ENCODE measurements at regions not wholly inside any gene's neighbourhood (a gene's known extent, or its start where the extent isn't known, plus 50 kb on each side); places are given as distances from the start of the nearest gene placed in this dataset.
A peak's percentile ranks its signal among the peaks of the same experiment; 100 is the strongest.

- no peak for DNase-seq
Measured at GRCh38 chr11:23494981-23495380, 634.7 kb upstream of the CCDC179 start.

DNA sequence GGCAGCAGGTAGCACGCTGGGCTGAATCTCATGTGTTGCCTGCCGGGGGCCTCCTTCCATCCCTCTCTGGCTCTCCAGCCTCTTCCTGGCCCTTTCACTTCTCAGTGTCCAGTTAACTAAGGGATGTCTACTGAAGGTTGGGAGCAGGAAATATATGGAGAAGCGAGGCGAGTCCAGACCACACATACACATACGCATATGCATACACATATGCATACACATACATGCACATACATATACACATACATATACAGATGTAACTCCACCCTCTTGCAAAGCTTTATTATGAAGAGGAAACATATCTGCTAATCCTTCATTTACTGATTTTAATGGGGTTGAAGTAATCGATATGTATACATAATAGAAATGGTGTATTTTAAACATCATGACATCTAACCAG, 636.1 kb upstream of the CCDC179 start:
- DNase-seq, result no peak

DNA sequence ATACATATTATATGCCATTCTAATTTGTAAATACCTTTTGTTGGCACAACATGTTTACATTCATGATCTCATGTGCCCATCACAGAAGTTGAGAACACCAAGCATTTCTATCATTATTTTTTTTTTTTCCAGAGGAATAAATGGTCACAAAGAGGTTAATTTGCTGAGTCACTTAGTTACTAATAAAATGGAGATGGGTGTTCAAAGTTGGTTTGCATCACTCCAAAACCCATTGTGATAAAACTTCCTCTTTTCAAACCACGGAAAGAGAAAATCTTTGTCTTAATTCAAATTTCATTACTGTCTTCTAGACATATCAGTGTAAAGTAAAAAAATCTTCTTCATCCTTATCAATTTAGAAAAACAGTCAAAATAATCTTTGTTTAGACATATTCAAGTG, 636.8 kb upstream of the CCDC179 start:
- DNase-seq, result no peak

DNA sequence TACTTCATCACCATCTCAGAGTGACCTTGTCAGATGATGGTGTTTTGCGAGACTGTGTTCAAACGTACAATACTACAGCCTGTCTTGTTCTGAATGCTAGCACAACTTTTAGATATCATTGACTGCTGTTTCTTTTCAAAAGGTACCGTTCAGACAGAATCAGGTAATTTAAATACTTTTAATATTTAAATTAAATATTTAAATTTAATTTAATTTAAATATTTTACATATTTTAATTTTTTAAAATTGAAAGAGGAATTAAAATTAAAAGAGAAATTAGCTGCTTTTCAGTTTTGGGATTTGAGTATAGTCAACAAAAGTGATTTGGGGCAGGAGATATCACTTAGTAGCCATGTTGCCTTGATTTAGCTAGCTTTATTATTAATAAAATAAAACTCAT, 642.1 kb upstream of the CCDC179 start:
- DNase-seq, result no peak

DNA sequence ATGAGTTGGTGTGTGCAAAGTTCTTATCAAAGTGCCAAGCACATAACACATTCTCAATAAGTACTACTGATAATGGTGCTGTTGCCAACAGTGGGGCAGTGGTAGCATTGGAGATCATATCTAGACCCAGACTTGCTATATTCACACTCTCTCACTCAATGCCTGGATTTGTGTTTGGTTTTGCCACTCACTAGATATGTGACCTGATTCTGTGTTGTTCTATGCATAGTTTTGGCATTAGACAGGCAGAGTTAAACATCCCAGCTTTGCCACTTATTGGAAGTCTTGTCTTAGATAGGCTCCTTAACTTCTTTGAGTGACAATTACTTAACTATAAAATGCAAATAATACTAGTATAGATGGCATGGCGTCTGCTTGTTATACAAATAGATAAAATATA, 642.6 kb upstream of the CCDC179 start:
- DNase-seq, result no peak

GRCh38 chr11:23509023-23509422, 648.7 kb upstream of the CCDC179 start:
- no peak for DNase-seq

GRCh38 chr11:23509821-23510220, 649.5 kb upstream of the CCDC179 start:
- no peak for DNase-seq

- no peak for DNase-seq
Measured at GRCh38 chr11:23519194-23519593, 658.9 kb upstream of the CCDC179 start.

DNA sequence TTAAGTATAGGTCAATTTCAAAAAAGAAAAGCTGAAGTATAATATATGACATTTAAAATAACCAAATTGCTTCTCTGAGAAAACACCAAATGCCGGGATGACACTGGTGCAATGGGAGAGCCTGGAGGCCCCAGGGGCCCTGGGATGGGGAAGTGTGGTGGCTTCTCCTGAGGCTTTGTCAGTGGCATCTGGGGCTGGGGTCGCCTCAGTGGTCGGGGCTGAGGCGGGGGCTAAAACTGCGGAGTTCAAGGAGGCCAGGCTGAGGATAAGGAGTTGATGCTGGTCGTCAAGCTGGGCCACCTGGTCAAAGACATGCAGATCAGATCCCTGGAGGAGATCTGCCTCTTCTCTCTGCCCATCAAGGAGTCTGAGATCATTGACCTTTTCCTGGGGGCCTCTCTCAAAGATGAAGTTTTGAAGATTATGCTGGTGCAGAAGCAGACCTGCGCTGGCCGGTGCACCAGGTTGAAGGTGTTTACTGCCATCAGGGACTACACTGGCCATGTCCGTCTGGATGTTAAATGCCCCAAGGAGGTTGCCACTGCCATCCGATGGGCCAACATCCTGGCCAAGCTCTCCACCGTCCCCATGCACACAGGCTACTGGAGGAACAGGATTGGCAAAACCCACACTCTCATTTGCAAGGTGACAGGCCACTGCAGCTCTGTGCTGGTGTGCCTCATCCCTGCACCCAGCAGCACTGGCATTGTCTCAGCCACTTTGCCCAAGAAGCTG, 660.1 kb upstream of the CCDC179 start:
- DNase-seq, result no peak

GRCh38 chr11:23536907-23537306, 676.6 kb upstream of the CCDC179 start:
- no peak for DNase-seq

DNA sequence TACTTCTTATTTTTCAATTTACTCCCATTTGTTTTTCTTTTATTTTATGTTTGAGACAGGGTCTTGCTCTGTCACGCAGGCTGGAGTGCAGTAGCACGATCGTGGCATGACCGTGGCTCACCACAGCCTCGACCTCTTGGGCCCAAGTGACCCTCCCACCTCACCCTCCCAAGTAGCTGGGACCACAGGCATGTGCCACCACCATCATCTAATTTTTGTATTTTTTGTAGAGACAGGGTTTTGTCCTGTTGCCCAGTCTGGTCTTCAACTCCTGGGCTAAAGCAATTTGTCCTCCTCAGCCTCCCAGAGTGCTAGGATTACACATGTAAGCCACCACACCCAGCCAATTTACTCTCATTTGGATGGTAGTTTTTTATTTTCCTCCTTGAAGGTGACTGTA, 679.3 kb upstream of the CCDC179 start:
- DNase-seq, result no peak

DNA sequence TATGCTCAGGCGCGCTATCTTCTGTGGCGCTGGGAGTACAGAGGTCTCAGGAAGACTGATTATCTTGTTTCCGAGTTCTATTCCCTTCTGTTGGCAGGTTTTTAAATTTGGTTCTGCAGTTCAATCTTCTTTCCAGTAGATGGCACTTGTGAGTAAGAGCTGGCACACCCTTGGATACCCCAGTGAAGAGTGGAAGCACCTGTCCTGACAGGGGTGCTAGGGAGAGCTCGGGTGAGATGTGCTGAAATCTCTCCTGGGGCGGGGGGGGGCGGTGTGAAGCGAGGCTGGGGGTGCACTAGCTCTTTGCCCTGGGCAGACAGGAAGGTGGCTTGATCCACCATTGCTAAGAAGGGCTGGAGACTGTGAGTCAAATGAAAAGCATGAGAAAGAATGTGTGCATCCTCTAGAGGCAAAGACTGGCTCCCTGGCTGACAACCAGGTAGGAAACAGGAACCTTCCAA, 679.9 kb upstream of the CCDC179 start:
- DNase-seq, result peak; percentile 1

- no peak for DNase-seq
Measured at GRCh38 chr11:23542189-23542588, 681.9 kb upstream of the CCDC179 start.

GRCh38 chr11:23542816-23543215, 682.5 kb upstream of the CCDC179 start:
- DNase-seq, result no peak

- DNase-seq, result no peak
Measured at GRCh38 chr11:23543651-23544222, 683.5 kb upstream of the CCDC179 start.

DNA sequence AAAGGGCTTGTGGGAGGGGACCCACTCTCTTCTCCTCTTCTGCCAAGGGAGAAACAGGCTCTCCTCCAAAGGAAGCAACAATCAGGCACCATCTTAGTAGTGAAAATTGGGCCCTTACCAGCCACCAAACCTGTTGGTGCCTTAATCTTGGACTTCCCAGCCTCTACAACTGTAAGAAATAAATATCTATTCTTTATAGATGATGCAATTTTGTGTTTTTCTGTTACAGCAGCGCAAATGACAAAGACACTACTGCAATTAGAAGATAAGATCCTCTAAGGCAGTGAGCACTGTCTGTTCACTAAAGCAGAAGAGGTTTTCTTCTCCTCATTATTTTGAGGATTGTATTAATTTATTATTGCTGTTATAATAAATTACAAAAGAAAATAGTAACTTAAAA, 691.4 kb upstream of the CCDC179 start:
- DNase-seq, result no peak

GRCh38 chr11:23554002-23554401, 693.7 kb upstream of the CCDC179 start:
- DNase-seq, result no peak

DNA sequence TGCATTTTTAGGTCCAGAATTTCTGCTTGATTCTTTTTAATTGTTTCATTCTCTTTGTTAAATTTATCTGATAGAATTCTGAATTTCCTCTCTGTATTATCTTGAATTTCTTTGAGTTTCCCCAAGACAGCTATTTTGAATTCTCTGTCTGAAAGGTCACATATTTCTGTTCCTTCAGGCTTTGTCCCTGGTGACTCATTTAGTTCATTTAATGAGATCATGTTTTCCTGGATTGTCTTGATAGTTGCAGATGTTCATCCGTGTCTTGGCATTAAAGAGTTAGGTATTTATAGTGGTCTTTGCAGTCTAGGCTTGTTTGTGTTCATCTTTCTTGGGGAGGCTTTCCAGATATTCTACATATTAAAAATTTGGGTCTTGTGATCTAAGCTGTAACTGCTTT, 694.8 kb upstream of the CCDC179 start:
- DNase-seq, result no peak

- DNase-seq, result no peak
Measured at GRCh38 chr11:23556163-23556750, 696.0 kb upstream of the CCDC179 start.

- DNase-seq, result no peak
Measured at GRCh38 chr11:23563591-23563990, 703.3 kb upstream of the CCDC179 start.

DNA sequence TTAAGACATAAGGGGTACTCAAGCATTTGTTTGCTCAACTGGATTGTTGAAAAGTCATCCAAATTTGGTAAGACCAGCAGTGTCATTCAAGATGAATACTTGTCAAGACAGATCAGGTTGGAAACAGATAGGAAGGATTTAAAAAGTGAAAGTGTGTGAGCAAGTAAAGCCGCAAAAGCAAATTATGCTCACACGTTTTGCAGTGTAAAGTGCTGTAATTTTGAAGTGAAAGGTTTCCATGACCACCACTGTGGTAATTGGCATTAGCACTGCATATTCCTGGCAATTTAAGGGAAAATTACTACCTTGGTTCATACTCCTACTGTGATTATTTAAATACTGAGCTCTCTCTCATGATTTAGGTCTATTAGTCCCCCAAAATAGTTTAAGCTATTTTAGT, 704.1 kb upstream of the CCDC179 start:
- DNase-seq, result no peak

DNA sequence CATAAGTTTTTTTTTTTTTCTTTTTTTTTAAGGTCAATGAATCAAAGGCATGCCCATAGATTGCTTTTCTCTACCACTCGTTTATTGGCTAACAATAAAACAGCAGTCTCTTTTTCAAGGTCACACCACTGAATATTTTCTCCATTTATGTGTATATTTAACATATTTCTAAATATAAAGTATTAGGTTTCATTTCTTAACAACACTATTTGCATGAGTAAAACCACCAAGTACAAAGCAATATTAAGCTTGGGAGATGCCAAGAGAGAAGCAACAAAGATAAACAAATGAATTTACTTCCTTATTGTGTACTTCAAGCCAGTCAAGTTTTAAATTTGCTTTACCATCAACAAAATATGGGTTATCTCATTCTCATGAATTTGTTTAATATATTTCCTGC, 708.9 kb upstream of the CCDC179 start:
- no peak for DNase-seq

DNA sequence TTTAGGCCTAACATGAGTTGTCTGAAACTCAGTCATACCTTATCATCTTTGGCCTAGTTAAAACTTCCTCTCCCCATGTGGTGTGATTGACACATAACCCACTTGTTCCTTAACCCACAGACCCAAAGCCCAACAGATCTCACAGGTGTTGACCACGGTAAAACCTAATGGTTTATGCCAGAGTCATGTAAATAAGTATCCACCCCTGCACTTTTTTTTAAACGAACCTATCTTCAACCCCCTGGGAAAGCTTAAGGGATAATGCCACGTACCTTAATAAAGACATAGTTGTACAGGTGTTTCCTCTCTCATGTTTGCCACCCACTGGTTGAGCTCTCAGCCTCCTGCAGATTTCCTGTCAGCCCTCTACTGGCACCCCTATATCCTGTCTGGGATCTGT, 709.3 kb upstream of the CCDC179 start:
- no peak for DNase-seq

GRCh38 chr11:23570828-23571227, 710.6 kb upstream of the CCDC179 start:
- no peak for DNase-seq

- DNase-seq, result no peak
Measured at GRCh38 chr11:23573429-23573828, 713.2 kb upstream of the CCDC179 start.

Measured in NCI-H1694 (cell line).